ENCODE measurements at regions not wholly inside any gene's neighbourhood (a gene's known extent, or its start where the extent isn't known, plus 50 kb on each side); places are given as distances from the start of the nearest gene placed in this dataset.

- DNase-seq = no peak
- intact Hi-C loops (cut with DNase I) = no loop called here
- Histone ChIP-seq H3K4me3 (no peak overlapping the region), H3K9me3 (no peaks in the 10 kb centered on the region), H3K27ac (no peak overlapping the region), H3K4me1 (no peaks in the 10 kb centered on the region), H3K36me3 (no peaks in the 10 kb centered on the region), H3K27me3 (no peaks in the 10 kb centered on the region)
- WGBS, 2 donors = 90 to 93% methylated on average over 41 of the region's 41 CpGs
- no peak for TF ChIP-seq POLR2AphosphoS5 (IDR thresholded peaks at IDR 0.05)
- no peak for TF ChIP-seq POLR2A (IDR thresholded peaks at IDR 0.05)
- no peak for TF ChIP-seq CTCF (IDR thresholded peaks at IDR 0.05)
- TF ChIP-seq EP300 (IDR thresholded peaks at IDR 0.05) = no peak
Observed at GRCh38 chr9:99305820-99306811, 84.0 kb downstream of the SEC61B start.

GRCh38 chr9:99307851-99308250 is 85.8 kb downstream of the SEC61B start:
- Histone ChIP-seq H3K4me3 (no peak overlapping the region), H3K4me1 (no peaks in the 10 kb centered on the region), H3K36me3 (no peaks in the 10 kb centered on the region), H3K27me3 (no peaks in the 10 kb centered on the region), H3K9me3 (no peaks in the 10 kb centered on the region), H3K27ac (no peak overlapping the region)
- 20 to 49% methylated on average over 4 of the region's 4 CpGs for WGBS, 2 donors
- DNase-seq = no peak
- TF ChIP-seq POLR2AphosphoS5 (IDR thresholded peaks at IDR 0.05) (no peak), POLR2A (IDR thresholded peaks at IDR 0.05) (no peak), EP300 (IDR thresholded peaks at IDR 0.05) (no peak), CTCF (IDR thresholded peaks at IDR 0.05) (no peak)
- intact Hi-C loops (cut with DNase I) = no loop called here

DNA sequence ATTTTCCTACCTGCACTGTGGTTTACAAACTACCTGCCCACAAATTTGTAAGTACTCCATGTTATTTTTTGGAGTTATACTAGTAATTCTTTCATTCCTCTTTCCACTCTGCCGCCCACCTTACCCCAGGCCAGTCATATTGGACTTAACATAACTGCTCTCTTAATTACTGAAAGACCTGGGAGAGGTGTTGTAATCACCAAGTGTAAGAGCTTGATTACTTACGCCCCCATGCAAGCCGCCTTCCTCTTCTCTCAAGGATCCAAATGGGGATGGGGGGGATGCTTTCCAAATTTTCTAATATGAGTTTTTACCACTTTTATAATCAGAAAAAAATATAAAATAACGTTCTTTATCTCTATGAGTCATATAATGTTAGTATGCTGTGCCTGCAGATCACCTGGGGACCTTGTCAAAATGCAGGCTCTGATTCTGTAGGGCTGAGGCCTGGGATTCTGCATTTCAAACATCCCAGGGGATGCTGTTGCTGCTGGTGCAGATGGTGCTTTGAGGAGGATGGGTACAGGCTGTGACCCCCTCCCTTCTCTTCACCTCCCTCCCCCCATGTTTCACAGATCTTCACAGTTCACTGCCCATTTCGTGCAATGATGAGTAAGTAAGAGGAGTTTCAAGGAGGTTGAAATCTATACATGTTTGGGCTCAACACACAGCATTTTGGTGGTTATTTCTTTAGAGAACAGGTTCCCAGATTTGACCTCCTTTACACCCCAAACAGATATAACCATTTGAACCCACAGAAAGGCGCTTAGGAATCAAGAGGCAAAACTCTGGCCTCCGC is 87.3 kb downstream of the SEC61B start:
- WGBS, 2 donors = 75 to 89% methylated on average over 7 of the region's 7 CpGs
- H3K36me3 ChIP-seq = no peaks in the 10 kb centered on the region
- H3K27me3 ChIP-seq = no peaks in the 10 kb centered on the region
- H3K9me3 ChIP-seq = no peaks in the 10 kb centered on the region
- TF ChIP-seq CTCF (IDR thresholded peaks at IDR 0.05) (no peak), POLR2A (IDR thresholded peaks at IDR 0.05) (no peak), POLR2AphosphoS5 (IDR thresholded peaks at IDR 0.05) (no peak), EP300 (IDR thresholded peaks at IDR 0.05) (no peak)
- no peak overlapping the region for H3K4me3 ChIP-seq
- H3K4me1 ChIP-seq = no peaks in the 10 kb centered on the region
- DNase-seq = no peak
- no peak overlapping the region for H3K27ac ChIP-seq
- intact Hi-C loops (cut with DNase I) = no loop called here

- 13 to 66% methylated on average over 2 of the region's 2 CpGs for WGBS, 2 donors
Observed at GRCh38 chr9:99312736-99313135, 90.7 kb downstream of the SEC61B start.

More at GRCh38 chr9:99312736-99313135, 90.7 kb downstream of the SEC61B start:
- Histone ChIP-seq H3K36me3 (no peaks in the 10 kb centered on the region), H3K4me1 (no peaks in the 10 kb centered on the region), H3K27me3 (no peaks in the 10 kb centered on the region), H3K9me3 (no peaks in the 10 kb centered on the region), H3K27ac (no peak overlapping the region), H3K4me3 (no peak overlapping the region)
- intact Hi-C loops (cut with DNase I) = no loop called here
- DNase-seq = no peak
- TF ChIP-seq EP300 (IDR thresholded peaks at IDR 0.05) = no peak
- no peak for TF ChIP-seq POLR2AphosphoS5 (IDR thresholded peaks at IDR 0.05)
- no peak for TF ChIP-seq CTCF (IDR thresholded peaks at IDR 0.05)
